ENCODE measurements at regions not wholly inside any gene's neighbourhood (a gene's known extent, or its start where the extent isn't known, plus 50 kb on each side); places are given as distances from the start of the nearest gene placed in this dataset.

GRCh38 chr3:165457096-165457495 lies 260.9 kb upstream of the SLITRK3 start:
- no peaks in the 10 kb centered on the region for H3K27me3 ChIP-seq (ENCODE audit: control insufficient read depth, insufficient read depth, low read length)
- H2AK9ac ChIP-seq (replicated peaks; ENCODE audit: low read depth, low read length, poor library complexity): no peak overlapping the region
- no peak overlapping the region for H2BK15ac ChIP-seq (ENCODE audit: low read depth, low read length)
- ATAC-seq (ENCODE audit: low read depth): no peak
- no peak overlapping the region for H3K4ac ChIP-seq (ENCODE audit: low read depth, low read length)
- H3K18ac ChIP-seq (ENCODE audit: low read depth, low read length): no peak overlapping the region
- no peaks in the 10 kb centered on the region for H3K9me3 ChIP-seq (ENCODE audit: control insufficient read depth, insufficient read depth, low read length)
- DNase-seq: no peak
- H3K9ac ChIP-seq (ENCODE audit: low read depth, low read length): no peak overlapping the region
- H4K5ac ChIP-seq (ENCODE audit: low read depth, low read length): no peak overlapping the region
- H3K27ac ChIP-seq (ENCODE audit: insufficient read depth, low read length): no peak overlapping the region
- no peaks in the 10 kb centered on the region for H4K20me1 ChIP-seq (ENCODE audit: insufficient read depth, low read length)
- no peak overlapping the region for H3K14ac ChIP-seq (replicated peaks; ENCODE audit: low read depth, low read length)
- intact Hi-C loops (cut with micrococcal nuclease): no loop called here
- H2BK20ac ChIP-seq (ENCODE audit: low read depth, low read length): no peak overlapping the region
- BruUV-seq (replicated peaks): no TSS peak
- H4K91ac ChIP-seq (ENCODE audit: insufficient read depth, low read depth, low read length): no peak overlapping the region
- H4K8ac ChIP-seq (ENCODE audit: low read depth in 2 of 2, low read length in 2 of 2): no peak overlapping the region
- no peak overlapping the region for H3K23ac ChIP-seq (ENCODE audit: low read depth, low read length)
- H3K4me3 ChIP-seq (ENCODE audit: insufficient read depth, low read depth, low read length): no peak overlapping the region
- ChIA-PET POLR2A (ENCODE audit: unreplicated experiment) (no interaction called here), CTCF (no interaction called here)
- no peak overlapping the region for H2BK5ac ChIP-seq (ENCODE audit: low read depth, low read length, poor library complexity, severe bottlenecking)
- TF ChIP-seq CHD1 (IDR thresholded peaks at IDR 0.05; ENCODE audit: low read depth, low read length) (no peak), RAD21 (IDR thresholded peaks at IDR 0.05; ENCODE audit: low read length) (no peak), RCOR1 (IDR thresholded peaks at IDR 0.05; ENCODE audit: insufficient replicate concordance, low read length) (no peak), MAZ (IDR thresholded peaks at IDR 0.05; ENCODE audit: borderline replicate concordance, low read depth, low read length) (no peak), CEBPB (IDR thresholded peaks at IDR 0.05; ENCODE audit: low read depth, low read length) (no peak), SMC3 (IDR thresholded peaks at IDR 0.05; ENCODE audit: low read depth, low read length) (no peak), RFX5 (IDR thresholded peaks at IDR 0.05; ENCODE audit: low read depth, low read length) (no peak), BHLHE40 (IDR thresholded peaks at IDR 0.05; ENCODE audit: low read depth, low read length) (no peak), FOS (IDR thresholded peaks at IDR 0.05; ENCODE audit: low read depth, low read length) (no peak), POLR2A (IDR thresholded peaks at IDR 0.05; ENCODE audit: low read depth, low read length) (no peak), MXI1 (IDR thresholded peaks at IDR 0.05; ENCODE audit: borderline replicate concordance, low read depth, low read length) (no peak), NFE2L2 (IDR thresholded peaks at IDR 0.05; ENCODE audit: low read depth, low read length) (no peak), MAFK (IDR thresholded peaks at IDR 0.05; ENCODE audit: low read depth, low read length) (no peak)
- TF ChIP-seq, protein P1, sequence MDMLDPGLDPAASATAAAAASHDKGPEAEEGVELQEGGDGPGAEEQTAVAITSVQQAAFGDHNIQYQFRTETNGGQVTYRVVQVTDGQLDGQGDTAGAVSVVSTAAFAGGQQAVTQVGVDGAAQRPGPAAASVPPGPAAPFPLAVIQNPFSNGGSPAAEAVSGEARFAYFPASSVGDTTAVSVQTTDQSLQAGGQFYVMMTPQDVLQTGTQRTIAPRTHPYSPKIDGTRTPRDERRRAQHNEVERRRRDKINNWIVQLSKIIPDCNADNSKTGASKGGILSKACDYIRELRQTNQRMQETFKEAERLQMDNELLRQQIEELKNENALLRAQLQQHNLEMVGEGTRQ (IDR thresholded peaks at IDR 0.05; ENCODE audit: low read depth, low read length): no peak
- TF ChIP-seq, protein P2, sequence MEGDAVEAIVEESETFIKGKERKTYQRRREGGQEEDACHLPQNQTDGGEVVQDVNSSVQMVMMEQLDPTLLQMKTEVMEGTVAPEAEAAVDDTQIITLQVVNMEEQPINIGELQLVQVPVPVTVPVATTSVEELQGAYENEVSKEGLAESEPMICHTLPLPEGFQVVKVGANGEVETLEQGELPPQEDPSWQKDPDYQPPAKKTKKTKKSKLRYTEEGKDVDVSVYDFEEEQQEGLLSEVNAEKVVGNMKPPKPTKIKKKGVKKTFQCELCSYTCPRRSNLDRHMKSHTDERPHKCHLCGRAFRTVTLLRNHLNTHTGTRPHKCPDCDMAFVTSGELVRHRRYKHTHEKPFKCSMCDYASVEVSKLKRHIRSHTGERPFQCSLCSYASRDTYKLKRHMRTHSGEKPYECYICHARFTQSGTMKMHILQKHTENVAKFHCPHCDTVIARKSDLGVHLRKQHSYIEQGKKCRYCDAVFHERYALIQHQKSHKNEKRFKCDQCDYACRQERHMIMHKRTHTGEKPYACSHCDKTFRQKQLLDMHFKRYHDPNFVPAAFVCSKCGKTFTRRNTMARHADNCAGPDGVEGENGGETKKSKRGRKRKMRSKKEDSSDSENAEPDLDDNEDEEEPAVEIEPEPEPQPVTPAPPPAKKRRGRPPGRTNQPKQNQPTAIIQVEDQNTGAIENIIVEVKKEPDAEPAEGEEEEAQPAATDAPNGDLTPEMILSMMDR (conservative IDR thresholded peaks at IDR 0.05; ENCODE audit: low read depth, low read length): no peak
- TF ChIP-seq, protein P3, sequence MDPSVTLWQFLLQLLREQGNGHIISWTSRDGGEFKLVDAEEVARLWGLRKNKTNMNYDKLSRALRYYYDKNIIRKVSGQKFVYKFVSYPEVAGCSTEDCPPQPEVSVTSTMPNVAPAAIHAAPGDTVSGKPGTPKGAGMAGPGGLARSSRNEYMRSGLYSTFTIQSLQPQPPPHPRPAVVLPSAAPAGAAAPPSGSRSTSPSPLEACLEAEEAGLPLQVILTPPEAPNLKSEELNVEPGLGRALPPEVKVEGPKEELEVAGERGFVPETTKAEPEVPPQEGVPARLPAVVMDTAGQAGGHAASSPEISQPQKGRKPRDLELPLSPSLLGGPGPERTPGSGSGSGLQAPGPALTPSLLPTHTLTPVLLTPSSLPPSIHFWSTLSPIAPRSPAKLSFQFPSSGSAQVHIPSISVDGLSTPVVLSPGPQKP (IDR thresholded peaks at IDR 0.05; ENCODE audit: borderline replicate concordance, low read depth, low read length): no peak
- in situ Hi-C loops (cut with MboI; ENCODE audit: low sequenced_read_pairs): no loop called here
- H2AK5ac ChIP-seq (ENCODE audit: low read depth, low read length): no peak overlapping the region
- no peaks in the 10 kb centered on the region for H3K36me3 ChIP-seq (ENCODE audit: control insufficient read depth, insufficient read depth, low read length)
- no peaks in the 10 kb centered on the region for H3K79me1 ChIP-seq (ENCODE audit: low read depth in 1 of 2, low read length in 2 of 2)
- WGBS, 2 experiments (ENCODE audit: extremely low coverage in 2 of 2, insufficient read length in 1 of 2): no CpG with 5 or more reads among the region's 6 CpGs
- no peak overlapping the region for H3K56ac ChIP-seq (ENCODE audit: extremely low read depth, insufficient read depth, low read length)
- no peak overlapping the region for H2BK120ac ChIP-seq (ENCODE audit: low read depth, low read length)
- H3K4me2 ChIP-seq (ENCODE audit: low read depth, low read length): no peak overlapping the region
- H2AFZ ChIP-seq (replicated peaks; ENCODE audit: low read length, poor library complexity): no peak overlapping the region
- dilution Hi-C loops (cut with HindIII; ENCODE audit: low sequenced_read_pairs, unreplicated experiment): no loop called here
- no peaks in the 10 kb centered on the region for H3K9me1 ChIP-seq (ENCODE audit: insufficient read depth, low read length)
- H3K4me1 ChIP-seq (ENCODE audit: control insufficient read depth, insufficient read depth, low read length): no peaks in the 10 kb centered on the region

Data from IMR-90 (cell line).